Bronchial epithelial cell (primary cell): ENCODE measurements at regions not wholly inside any gene's neighbourhood (a gene's known extent, or its start where the extent isn't known, plus 50 kb on each side); places are given as distances from the start of the nearest gene placed in this dataset.
"Not testable (repeated sequence)": the region's sequence is repeated elsewhere in the genome, so short reads cannot be mapped to it uniquely, and the experiment has no call there.

Experiments used
- DNase-seq: peaks from one replicate; pipeline ENCODE4 v3.0.0-alpha.2; 2010; ENCODE audit warnings: low read depth
- FAIRE-seq: peaks from 2 replicates; lab custom pipeline; 2011; peaks lifted over from hg19 to GRCh38; lab: Jason Lieb, UNC
- H3K27me3 ChIP-seq: 2 replicates; pipeline ENCODE4 v1.5.1; 2011; ENCODE audit warnings: low read length; ENCODE audit not compliant: control insufficient read depth, insufficient read depth
- H3K36me3 ChIP-seq: 2 replicates; pipeline ENCODE4 v1.5.1; 2011; ENCODE audit warnings: low read length; ENCODE audit not compliant: control insufficient read depth, insufficient read depth
- H3K4me3 ChIP-seq: 2 replicates; pipeline ENCODE4 v1.5.1; 2011; ENCODE audit warnings: mild to moderate bottlenecking, low read depth, low read length, control low read depth
- CTCF ChIP-seq: IDR thresholded peaks from 2 replicates; pipeline ENCODE4 v1.5.1; 2011; ENCODE audit warnings: mild to moderate bottlenecking, moderate library complexity, low read length, control low read depth, inconsistent platforms; ENCODE audit not compliant: insufficient read depth, severe bottlenecking

- Histone ChIP-seq H3K27me3 (no peaks in the 10 kb centered on the region), H3K36me3 (no peaks in the 10 kb centered on the region), H3K4me3 (no peak overlapping the region)
- FAIRE-seq (no peak), DNase-seq (no peak)
- no peak for TF ChIP-seq CTCF
Measured at GRCh38 chr17:31798205-31798724, 60.8 kb downstream of the COPRS start.

- not testable (repeated sequence) for H3K27me3 ChIP-seq, DNase-seq, H3K4me3 ChIP-seq, H3K36me3 ChIP-seq, FAIRE-seq
Measured at GRCh38 chr17:31795941-31796340, 63.1 kb downstream of the COPRS start.

- Histone ChIP-seq H3K36me3 (no peaks in the 10 kb centered on the region), H3K27me3 (no peaks in the 10 kb centered on the region), H3K4me3 (no peak overlapping the region)
- no peak for TF ChIP-seq CTCF
- no peak for DNase-seq
- FAIRE-seq: no peak
Measured at GRCh38 chr17:31794111-31794510, 64.9 kb downstream of the COPRS start.

- not testable (repeated sequence) for FAIRE-seq, H3K4me3 ChIP-seq, DNase-seq, H3K36me3 ChIP-seq, H3K27me3 ChIP-seq
Measured at GRCh38 chr17:31793634-31794033, 65.4 kb downstream of the COPRS start.

- no peak for FAIRE-seq
- DNase-seq: no peak
Measured at GRCh38 chr17:31792007-31792585, 66.9 kb downstream of the COPRS start.

GRCh38 chr17:31789707-31790505 lies 69.1 kb downstream of the COPRS start:
- H3K4me3 ChIP-seq: no peak overlapping the region
- H3K27me3 ChIP-seq: no peaks in the 10 kb centered on the region
- DNase-seq (no peak), FAIRE-seq (no peak)
- TF ChIP-seq CTCF: no peak
- no peaks in the 10 kb centered on the region for H3K36me3 ChIP-seq

More at GRCh38 chr17:31792007-31792585, 66.9 kb downstream of the COPRS start:
- no peak for TF ChIP-seq CTCF
- no peaks in the 10 kb centered on the region for H3K36me3 ChIP-seq
- H3K4me3 ChIP-seq: no peak overlapping the region
- no peaks in the 10 kb centered on the region for H3K27me3 ChIP-seq

- FAIRE-seq: no peak
- H3K27me3 ChIP-seq: no peaks in the 10 kb centered on the region
Measured at GRCh38 chr17:31788956-31789355, 70.1 kb downstream of the COPRS start.

More at GRCh38 chr17:31788956-31789355, 70.1 kb downstream of the COPRS start:
- Histone ChIP-seq H3K4me3 (no peak overlapping the region), H3K36me3 (no peaks in the 10 kb centered on the region)
- TF ChIP-seq CTCF: no peak
- no peak for DNase-seq
